Ascending aorta (tissue), 2 donors: ENCODE measurements at regions not wholly inside any gene's neighbourhood (a gene's known extent, or its start where the extent isn't known, plus 50 kb on each side); places are given as distances from the start of the nearest gene placed in this dataset.

ENCODE experiments used
- DNase-seq, 2 donors: peaks; one replicate each; pipeline ENCODE4 v3.0.0-alpha.2; 2019; ENCODE audit warnings: low spot score in 2 of 2
- H3K27ac ChIP-seq, 2 donors: fragments of 200-600 bp; sonication (generic); one replicate each; pipeline ENCODE4 v1.5.1; 2016 to 2017; ENCODE audit warnings: mild to moderate bottlenecking in 1 of 2
- H3K27me3 ChIP-seq: fragments of 200-600 bp; sonication (generic); one replicate; pipeline ENCODE4 v1.5.1; 2017
- H3K36me3 ChIP-seq, 2 donors: fragments of 200-600 bp; sonication (generic); one replicate each; pipeline ENCODE4 v1.5.1; 2016
- H3K4me1 ChIP-seq, 2 donors: fragments of 200-600 bp; sonication (generic); one replicate each; pipeline ENCODE4 v1.5.1; 2016 to 2017; ENCODE audit warnings: mild to moderate bottlenecking in 1 of 2
- H3K4me3 ChIP-seq, 2 donors: fragments of 200-600 bp; sonication (generic); one replicate each; pipeline ENCODE4 v1.5.1; 2016 to 2017; ENCODE audit warnings: mild to moderate bottlenecking in 1 of 2
- H3K9me3 ChIP-seq, 2 donors: fragments of 200-600 bp; sonication (generic); one replicate each; pipeline ENCODE4 v1.5.1; 2016
- intact Hi-C: fragments of 100-400 bp; cut with DNase I; formaldehyde crosslinking; loops from one replicate; pipeline ENCODE4 v1.15.1; 2023
- TF ChIP-seq, protein P1 (sequence below), 3 experiments: fragments of 200-600 bp in 2 of 3; fragments of 450-650 bp in 1 of 3; sonication (generic) in 2 of 3; IDR thresholded peaks; one replicate each; pipeline ENCODE4 v1.5.1; 2016 to 2019; ENCODE audit warnings: antibody characterized with exemption in 3 of 3, mild to moderate bottlenecking in 1 of 3, moderate library complexity in 1 of 3

DNA sequence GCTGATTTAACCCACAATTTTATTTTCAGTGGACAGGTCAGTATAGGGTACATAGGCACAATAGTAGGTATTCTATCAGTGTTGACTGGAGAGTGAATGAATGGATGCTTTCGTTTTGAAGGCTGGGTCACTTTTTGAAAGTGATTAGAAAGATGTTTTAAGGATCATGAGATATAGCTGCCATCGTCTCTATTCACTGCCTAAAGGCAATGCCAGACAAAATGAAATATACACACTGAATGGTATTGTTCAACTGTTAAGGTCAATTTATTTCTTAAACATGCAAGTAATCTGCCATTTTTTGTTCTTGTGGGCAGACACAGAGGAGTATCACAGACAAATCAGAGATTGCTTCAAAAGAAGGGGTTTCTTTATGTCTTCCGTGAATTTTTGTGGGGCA is 395.3 kb downstream of the VGLL3 start:
- Histone ChIP-seq H3K4me1 (no peaks in the 10 kb centered on the region), H3K36me3 (no peaks in the 10 kb centered on the region), H3K27ac (no peak overlapping the region), H3K9me3 (no peaks in the 10 kb centered on the region), H3K4me3 (no peak overlapping the region), H3K27me3 (no peaks in the 10 kb centered on the region)
- no peak for DNase-seq
- TF ChIP-seq, protein P1, sequence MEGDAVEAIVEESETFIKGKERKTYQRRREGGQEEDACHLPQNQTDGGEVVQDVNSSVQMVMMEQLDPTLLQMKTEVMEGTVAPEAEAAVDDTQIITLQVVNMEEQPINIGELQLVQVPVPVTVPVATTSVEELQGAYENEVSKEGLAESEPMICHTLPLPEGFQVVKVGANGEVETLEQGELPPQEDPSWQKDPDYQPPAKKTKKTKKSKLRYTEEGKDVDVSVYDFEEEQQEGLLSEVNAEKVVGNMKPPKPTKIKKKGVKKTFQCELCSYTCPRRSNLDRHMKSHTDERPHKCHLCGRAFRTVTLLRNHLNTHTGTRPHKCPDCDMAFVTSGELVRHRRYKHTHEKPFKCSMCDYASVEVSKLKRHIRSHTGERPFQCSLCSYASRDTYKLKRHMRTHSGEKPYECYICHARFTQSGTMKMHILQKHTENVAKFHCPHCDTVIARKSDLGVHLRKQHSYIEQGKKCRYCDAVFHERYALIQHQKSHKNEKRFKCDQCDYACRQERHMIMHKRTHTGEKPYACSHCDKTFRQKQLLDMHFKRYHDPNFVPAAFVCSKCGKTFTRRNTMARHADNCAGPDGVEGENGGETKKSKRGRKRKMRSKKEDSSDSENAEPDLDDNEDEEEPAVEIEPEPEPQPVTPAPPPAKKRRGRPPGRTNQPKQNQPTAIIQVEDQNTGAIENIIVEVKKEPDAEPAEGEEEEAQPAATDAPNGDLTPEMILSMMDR (IDR thresholded peaks at IDR 0.05), result no peak
- intact Hi-C loops, result no loop called here

DNA sequence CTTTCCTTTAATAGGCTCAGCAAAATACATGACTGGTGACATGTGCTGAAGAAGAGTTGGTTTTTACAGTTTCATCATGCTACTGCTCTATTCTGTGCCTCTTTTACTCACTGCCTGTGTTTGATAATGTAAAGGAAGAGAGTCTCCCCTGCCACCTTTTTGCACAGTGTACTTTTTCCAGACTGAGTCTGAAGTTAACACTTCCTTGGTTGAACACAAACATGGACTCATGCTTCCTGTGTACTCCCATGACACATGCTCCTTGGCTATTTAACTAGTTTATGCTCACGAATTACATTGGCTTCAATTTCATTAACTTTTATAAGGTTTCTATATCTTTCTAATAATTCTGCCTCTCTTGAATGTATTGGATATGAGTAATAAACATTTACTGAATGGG is 396.1 kb downstream of the VGLL3 start:
- Histone ChIP-seq H3K27ac (no peak overlapping the region), H3K4me1 (no peaks in the 10 kb centered on the region), H3K4me3 (no peak overlapping the region), H3K36me3 (no peaks in the 10 kb centered on the region), H3K27me3 (no peaks in the 10 kb centered on the region), H3K9me3 (no peaks in the 10 kb centered on the region)
- TF ChIP-seq, protein P1 (IDR thresholded peaks at IDR 0.05), result no peak
- no peak for DNase-seq
- intact Hi-C loops, result no loop called here

DNA sequence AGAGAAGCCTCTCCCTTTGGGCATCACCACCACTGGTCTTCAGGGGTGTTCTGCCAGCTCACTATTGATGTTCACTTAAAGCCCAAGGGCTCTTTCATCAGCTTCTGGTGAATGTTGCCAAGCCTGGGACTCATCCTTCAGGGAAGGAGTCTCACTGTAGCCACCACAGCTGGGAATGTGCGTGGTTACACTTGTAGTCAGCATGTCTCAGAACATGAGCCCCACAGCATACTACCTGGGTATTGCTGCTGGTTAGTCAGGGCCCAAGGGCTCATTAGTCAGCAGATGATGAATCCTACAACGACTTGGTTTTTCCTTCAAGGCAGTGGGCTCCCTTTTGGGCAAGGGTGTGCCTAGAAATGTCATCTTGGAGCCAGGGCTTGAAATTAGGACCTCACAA is 412.9 kb downstream of the VGLL3 start:
- H3K27ac ChIP-seq, result no peak overlapping the region
- intact Hi-C loops, result no loop called here

DNA sequence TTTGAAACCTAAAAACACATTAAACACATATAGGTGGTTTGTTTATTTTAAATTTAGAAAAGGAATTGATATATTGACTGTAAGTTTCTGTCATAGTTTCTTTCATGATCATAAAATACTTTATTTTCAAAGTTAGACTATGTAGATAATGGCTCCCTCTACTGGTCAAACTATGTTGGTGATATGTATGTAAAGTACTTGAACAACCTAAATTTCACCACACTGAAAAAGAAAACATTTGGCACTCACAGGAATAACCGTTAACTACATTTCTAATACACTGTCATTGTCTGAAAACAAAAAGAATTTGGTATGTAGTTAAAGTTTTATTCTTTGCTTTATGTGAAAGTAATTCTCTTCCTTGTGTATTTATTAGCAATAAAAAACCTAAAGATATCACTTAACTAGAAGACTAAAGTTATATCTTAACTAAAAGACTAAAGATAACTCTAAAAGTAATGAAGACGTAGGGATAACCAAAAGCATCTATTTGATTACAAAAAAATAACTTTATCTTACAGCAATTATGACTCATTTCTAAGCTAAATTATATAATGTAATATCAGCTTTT is 427.5 kb downstream of the VGLL3 start:
- H3K27ac ChIP-seq, result no peak overlapping the region
- DNase-seq, result no peak
- H3K9me3 ChIP-seq, result no peaks in the 10 kb centered on the region
- H3K36me3 ChIP-seq, result no peaks in the 10 kb centered on the region
- no peaks in the 10 kb centered on the region for H3K27me3 ChIP-seq
- intact Hi-C loops, result no loop called here
- H3K4me3 ChIP-seq, result no peak overlapping the region
- no peaks in the 10 kb centered on the region for H3K4me1 ChIP-seq
- TF ChIP-seq, protein P1 (IDR thresholded peaks at IDR 0.05), result peak in 2 of 3 experiments; percentile 11 to 40

More for the DNA sequence above, 412.9 kb downstream of the VGLL3 start:
- TF ChIP-seq, protein P1 (IDR thresholded peaks at IDR 0.05), result no peak
- no peaks in the 10 kb centered on the region for H3K27me3 ChIP-seq
- H3K9me3 ChIP-seq, result no peaks in the 10 kb centered on the region
- DNase-seq, result no peak
- no peak overlapping the region for H3K4me3 ChIP-seq
- H3K36me3 ChIP-seq, result no peaks in the 10 kb centered on the region
- no peaks in the 10 kb centered on the region for H3K4me1 ChIP-seq

DNA sequence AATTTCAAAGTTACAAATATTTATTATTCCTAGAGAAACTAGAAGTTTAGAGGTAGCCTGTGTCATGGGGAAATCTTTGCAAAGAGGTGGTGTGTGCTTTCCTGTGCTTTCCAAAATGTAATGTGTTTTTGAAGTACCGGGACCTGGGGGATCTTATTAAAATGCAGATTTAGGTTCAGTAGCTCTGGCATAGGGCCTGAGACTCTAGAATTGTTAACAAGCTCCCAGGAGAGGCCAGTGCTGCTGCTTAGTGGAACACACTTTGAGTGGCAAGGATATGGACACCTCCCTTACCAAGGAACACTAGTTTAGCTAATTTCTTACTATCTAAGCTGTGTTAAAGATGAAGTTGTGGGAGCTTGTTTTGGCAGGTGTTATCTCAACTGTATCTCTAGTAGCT is 428.9 kb downstream of the VGLL3 start:
- DNase-seq, result no peak
- no peaks in the 10 kb centered on the region for H3K36me3 ChIP-seq
- H3K4me1 ChIP-seq, result no peaks in the 10 kb centered on the region
- H3K27me3 ChIP-seq, result no peaks in the 10 kb centered on the region
- H3K9me3 ChIP-seq, result no peaks in the 10 kb centered on the region
- no peak overlapping the region for H3K4me3 ChIP-seq
- no peak overlapping the region for H3K27ac ChIP-seq
- intact Hi-C loops, result no loop called here
- TF ChIP-seq, protein P1 (IDR thresholded peaks at IDR 0.05), result no peak

DNA sequence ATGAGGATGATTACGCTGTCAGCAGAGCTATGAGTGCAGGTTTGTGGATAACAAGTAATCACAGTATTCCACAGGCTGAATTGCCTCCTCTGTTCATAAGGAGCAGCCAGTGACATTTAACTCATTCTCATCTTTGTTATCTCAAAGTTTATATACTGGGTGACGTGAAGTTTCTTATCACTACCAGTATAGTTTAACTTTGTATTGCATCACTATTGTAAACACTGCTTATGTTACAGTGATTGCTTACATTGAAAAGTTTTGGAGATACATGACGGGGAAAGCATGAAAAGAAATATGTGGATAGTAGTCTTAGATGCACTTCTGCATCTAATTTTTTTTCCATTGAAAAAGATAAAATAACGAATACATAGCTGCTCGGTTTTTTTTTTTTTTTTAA is 429.7 kb downstream of the VGLL3 start:
- TF ChIP-seq, protein P1 (IDR thresholded peaks at IDR 0.05), result no peak
- H3K27ac ChIP-seq, result no peak overlapping the region
- no peak for DNase-seq
- no peaks in the 10 kb centered on the region for H3K27me3 ChIP-seq
- H3K4me3 ChIP-seq, result no peak overlapping the region
- intact Hi-C loops, result no loop called here
- no peaks in the 10 kb centered on the region for H3K9me3 ChIP-seq
- no peaks in the 10 kb centered on the region for H3K4me1 ChIP-seq
- H3K36me3 ChIP-seq, result no peaks in the 10 kb centered on the region
